Activated T-cell treated with anti-CD3 and anti-CD28 coated beads for 48 hours (primary cell): ENCODE measurements at regions not wholly inside any gene's neighbourhood (a gene's known extent, or its start where the extent isn't known, plus 50 kb on each side); places are given as distances from the start of the nearest gene placed in this dataset.

Source experiments
- DNase-seq: peaks from one replicate; pipeline ENCODE4 v3.0.0-alpha.2; 2020; ENCODE audit warnings: low read depth

- no peak for DNase-seq
Measured at GRCh38 chr5:117302473-117302872, 727.9 kb upstream of the SEMA6A start.

- DNase-seq, result no peak
Measured at GRCh38 chr5:117299936-117300328, 725.3 kb upstream of the SEMA6A start.

- no peak for DNase-seq
Measured at GRCh38 chr5:117299224-117299935, 724.8 kb upstream of the SEMA6A start.

- DNase-seq, result no peak
Measured at GRCh38 chr5:117296872-117297271, 722.2 kb upstream of the SEMA6A start.

GRCh38 chr5:117295941-117296340, 721.3 kb upstream of the SEMA6A start:
- DNase-seq, result no peak

- DNase-seq, result no peak
Measured at GRCh38 chr5:117286813-117287212, 712.2 kb upstream of the SEMA6A start.

GRCh38 chr5:117271656-117272055, 697.0 kb upstream of the SEMA6A start:
- DNase-seq, result no peak

- no peak for DNase-seq
Measured at GRCh38 chr5:117266280-117266679, 691.7 kb upstream of the SEMA6A start.

- DNase-seq, result no peak
Measured at GRCh38 chr5:117263231-117263630, 688.6 kb upstream of the SEMA6A start.

GRCh38 chr5:117262572-117263131, 688.0 kb upstream of the SEMA6A start:
- DNase-seq, result no peak

- no peak for DNase-seq
Measured at GRCh38 chr5:117261948-117262571, 687.4 kb upstream of the SEMA6A start.

GRCh38 chr5:117255211-117256027, 680.8 kb upstream of the SEMA6A start:
- DNase-seq, result no peak

- DNase-seq, result no peak
Measured at GRCh38 chr5:117252566-117252965, 677.9 kb upstream of the SEMA6A start.

- no peak for DNase-seq
Measured at GRCh38 chr5:117249086-117249815, 674.6 kb upstream of the SEMA6A start.

GRCh38 chr5:117246424-117246823, 671.8 kb upstream of the SEMA6A start:
- DNase-seq, result no peak

- no peak for DNase-seq
Measured at GRCh38 chr5:117245130-117245529, 670.5 kb upstream of the SEMA6A start.

GRCh38 chr5:117242028-117242427, 667.4 kb upstream of the SEMA6A start:
- no peak for DNase-seq

GRCh38 chr5:117236941-117237340, 662.3 kb upstream of the SEMA6A start:
- DNase-seq, result no peak

GRCh38 chr5:117235786-117236185, 661.2 kb upstream of the SEMA6A start:
- DNase-seq, result no peak

GRCh38 chr5:117230375-117230774, 655.8 kb upstream of the SEMA6A start:
- no peak for DNase-seq

GRCh38 chr5:117220730-117221129, 646.1 kb upstream of the SEMA6A start:
- DNase-seq, result no peak

GRCh38 chr5:117218789-117219188, 644.2 kb upstream of the SEMA6A start:
- DNase-seq, result no peak
